GM19043 (cell line): ENCODE measurements at regions not wholly inside any gene's neighbourhood (a gene's known extent, or its start where the extent isn't known, plus 50 kb on each side); places are given as distances from the start of the nearest gene placed in this dataset.

Experiments
- ATAC-seq: cut with Tn5 transposase; IDR thresholded peaks from one replicate; pipeline ENCODE4 v1.9.1; 2021; ENCODE audit warnings: low read depth; ENCODE audit not compliant: unreplicated experiment

DNA sequence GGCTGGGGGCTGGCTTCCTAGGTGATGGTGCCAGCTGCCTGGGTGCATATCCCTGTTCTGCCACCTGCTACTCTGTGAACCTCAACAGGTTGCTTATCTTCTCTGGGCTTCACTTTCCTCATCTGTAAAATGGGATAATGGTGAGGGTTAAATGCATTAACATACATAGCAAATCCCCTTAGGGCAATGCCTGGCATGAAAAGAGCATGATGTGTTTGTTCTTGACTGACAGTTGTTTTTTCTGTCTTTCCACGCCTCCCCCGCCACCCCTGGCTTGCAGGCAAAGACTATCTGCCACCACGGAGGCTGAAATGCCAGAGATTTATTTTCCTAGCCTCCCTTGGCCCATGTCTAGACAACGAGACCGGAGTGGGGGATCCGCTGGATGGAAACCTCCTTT is 280.5 kb downstream of the NSG2 start:
- ATAC-seq, result no peak

DNA sequence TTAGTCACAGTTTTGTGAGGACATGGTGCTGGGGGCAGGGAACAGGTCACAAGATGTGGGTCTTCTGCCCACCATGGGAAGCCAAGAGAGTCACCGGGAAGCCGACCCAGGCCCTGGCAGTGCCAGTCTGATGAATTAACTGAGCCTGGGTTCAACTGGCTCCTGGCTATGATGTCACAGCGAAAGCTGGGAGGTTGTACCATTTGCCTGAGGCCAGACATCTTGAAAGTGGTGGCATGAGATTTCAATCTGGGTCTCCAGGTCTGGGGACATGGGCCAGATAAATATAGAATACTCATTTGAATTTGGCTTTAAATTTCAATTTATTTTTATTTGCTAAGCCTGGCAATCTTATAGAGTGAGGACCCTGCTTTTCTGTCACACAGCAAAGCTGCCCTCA is 280.9 kb downstream of the NSG2 start:
- ATAC-seq, result no peak

DNA sequence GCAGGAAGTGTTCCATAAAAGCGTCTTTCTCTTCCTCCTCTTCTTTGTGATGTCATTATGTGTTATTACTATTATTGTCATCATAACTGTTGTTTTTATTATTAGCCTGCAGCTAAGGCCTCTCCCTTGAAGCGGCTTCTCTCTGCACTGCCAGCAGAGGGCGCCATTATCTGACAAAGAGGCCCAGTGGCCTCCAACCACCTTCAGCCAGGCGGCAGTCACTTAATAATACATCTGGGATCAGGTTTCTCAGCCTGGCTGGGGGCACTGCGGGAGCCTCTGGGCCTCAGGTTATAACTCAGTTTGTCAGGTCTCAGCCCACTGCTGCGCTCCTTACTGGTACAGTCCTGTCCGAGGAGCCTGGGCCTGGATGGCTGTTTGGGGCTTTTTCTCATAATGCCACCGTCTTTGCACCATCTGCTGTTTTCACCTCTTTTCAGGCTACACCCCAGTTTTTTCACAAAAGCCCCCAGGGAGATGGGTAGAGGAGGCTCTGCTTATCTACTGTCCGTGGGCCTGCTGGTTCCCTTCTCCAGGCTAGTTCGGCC is 281.9 kb downstream of the NSG2 start:
- ATAC-seq, result peak; percentile 69

DNA sequence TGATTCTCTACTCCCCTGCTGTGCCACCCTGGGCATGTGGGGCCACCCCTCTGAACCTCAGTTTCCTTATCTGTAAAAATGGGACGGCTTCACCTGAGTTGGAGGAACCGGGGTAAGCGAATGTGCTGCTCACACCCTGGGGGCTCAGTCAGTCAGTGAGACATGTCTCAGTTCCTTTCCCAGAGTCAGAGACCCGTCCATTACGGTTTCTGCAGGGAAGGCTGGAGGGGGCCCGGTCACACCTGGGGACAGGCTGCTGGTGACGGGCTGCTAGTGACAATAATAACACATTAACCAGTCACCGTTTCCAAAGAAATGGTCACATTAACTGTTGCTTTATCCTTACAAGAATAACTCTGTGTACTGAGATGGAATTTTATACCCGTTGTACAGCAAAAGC is 282.4 kb downstream of the NSG2 start:
- no peak for ATAC-seq

DNA sequence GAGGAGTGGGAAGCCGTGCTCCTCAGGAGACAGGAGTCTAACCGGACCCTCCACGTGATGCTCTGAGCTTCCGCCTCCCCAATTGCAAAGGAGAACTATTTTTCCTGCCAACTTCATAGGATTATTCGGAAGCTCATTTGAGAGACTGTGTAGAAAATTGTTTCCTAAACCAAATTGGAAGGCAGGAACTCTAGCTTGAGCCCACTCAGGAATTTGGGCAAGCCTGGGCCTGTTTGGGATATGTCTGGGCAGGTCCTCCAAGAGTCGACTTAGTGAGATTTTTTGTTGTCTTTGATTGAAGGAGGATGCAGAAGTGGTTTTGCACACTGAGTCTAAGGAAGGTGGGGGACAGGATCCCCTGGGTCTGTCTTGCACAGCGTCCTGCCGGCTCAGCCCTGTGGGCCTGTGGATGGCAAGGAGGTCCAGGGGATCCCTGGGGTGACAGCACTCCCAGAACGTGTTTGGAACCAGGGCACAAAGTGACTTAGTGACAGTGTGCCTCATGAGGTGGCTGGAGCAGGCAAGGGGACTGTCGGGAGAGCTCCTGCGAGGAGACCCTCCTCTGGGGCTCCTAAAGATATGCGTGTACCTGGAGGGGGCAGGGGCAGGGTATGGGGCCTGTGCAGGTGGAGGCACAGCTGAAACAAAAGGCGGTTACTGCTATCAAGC is 283.3 kb downstream of the NSG2 start:
- ATAC-seq, result no peak

DNA sequence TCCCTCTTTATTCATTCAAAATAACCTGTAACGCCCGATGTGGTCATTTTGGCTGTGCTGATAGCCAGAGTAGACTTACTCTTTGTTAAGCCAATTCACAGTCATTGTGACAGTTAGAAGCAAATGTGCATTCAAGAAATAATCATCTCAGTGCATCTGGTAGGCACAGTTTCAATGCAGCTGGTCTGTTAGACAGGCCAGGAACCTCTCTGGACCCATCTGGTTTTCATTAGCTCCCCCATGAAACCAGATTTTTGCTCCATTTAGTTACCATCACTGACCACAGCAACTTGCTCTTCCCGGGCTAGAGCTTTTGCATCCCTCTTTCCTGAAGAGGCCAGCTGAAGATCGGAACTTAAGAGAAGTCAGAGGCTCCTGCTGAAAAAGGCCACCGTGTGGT is 284.2 kb downstream of the NSG2 start:
- no peak for ATAC-seq

DNA sequence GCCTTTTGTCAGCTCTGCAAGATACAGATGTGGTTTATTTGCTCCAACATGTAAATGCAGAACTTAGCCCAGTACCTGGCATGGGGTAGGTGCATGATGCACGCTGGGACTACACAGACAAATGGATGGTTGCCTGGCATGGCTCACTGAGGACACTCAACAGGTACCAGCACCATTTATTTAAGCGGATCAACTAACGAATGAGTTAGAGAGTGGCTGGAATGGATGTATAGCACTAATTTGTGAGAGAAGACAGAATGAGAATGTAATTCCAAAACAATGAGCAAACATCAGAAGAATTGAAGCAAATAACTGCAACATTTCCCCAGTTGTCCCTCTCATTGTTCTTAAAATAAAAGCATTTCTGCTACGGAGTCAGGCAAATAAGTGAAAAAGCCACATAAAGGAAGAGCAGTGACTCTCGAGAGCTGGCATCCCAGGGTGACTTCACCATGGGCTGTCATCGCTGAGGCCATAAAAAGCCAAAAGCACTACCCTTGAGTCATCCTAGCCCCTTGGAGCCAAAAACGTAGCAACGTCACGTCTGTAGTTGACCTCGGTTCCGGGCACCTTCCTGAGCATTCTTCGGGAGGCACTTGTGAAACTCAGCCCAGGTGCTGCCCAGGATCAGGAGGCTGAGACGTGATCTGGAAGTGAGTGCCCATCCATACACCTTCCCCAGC is 290.3 kb downstream of the NSG2 start:
- ATAC-seq, result no peak

DNA sequence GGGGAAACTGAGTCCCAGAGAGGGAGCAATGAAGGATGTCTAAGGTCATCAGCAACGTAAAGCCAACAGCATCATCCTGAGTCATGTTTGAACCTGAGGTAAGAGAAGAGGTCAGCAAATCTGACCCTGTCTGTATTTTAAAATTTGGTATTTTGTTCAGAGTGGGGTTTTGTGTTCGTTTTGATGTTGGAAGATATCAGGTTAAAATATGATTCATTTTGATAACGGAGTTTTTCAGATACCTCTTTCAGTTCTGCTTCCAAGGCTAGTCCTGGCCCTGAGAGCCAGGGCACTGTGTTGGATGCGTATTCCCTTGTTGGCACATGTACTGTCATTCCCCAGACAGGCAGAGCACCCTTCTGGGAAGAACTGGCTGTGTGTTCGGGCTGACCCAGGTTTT is 291.0 kb downstream of the NSG2 start:
- ATAC-seq, result no peak

DNA sequence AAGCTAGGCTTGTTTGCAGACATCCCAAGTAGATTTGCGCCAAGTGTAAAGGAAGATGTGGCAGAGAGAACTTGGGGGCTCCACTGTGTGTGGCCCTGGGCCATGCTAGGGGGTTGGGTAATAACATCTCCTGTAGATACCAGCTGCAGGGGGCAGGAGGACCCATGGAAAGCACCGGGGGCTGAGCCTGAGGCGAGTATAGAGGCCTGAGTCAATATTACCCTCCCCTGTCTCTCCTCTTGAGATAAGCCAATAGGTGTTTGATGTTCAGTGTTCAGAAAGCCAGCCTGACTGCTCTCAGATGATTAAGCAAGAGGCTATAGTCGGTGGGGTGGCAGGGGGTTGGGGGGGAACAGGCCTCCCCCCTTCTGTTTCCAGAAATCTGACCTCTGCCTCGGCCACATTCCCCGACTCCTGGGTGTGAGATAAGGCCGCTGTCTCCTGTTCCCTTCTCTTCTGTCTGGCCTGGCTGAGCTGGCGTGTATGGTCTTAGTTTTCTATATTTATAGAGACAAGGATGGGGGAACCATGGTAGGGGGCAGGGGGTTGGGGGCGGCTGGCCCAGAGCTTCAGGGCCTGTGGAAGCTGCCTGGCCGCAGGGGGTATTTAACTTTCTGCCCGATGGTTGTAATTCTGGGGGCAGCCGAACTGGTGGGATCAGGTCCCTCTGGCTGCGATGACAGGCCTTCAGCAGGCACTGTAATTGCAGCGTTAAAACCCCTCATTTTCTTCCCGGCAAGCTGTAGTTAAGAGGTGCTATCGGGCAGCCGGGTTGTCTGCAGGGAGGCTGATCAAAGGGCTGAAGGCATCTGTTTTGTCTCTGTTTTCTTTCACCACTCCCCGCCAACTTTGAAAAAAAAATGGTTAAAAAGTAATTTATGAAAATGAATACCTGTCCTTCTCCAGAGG is 292.0 kb downstream of the NSG2 start:
- ATAC-seq, result no peak

DNA sequence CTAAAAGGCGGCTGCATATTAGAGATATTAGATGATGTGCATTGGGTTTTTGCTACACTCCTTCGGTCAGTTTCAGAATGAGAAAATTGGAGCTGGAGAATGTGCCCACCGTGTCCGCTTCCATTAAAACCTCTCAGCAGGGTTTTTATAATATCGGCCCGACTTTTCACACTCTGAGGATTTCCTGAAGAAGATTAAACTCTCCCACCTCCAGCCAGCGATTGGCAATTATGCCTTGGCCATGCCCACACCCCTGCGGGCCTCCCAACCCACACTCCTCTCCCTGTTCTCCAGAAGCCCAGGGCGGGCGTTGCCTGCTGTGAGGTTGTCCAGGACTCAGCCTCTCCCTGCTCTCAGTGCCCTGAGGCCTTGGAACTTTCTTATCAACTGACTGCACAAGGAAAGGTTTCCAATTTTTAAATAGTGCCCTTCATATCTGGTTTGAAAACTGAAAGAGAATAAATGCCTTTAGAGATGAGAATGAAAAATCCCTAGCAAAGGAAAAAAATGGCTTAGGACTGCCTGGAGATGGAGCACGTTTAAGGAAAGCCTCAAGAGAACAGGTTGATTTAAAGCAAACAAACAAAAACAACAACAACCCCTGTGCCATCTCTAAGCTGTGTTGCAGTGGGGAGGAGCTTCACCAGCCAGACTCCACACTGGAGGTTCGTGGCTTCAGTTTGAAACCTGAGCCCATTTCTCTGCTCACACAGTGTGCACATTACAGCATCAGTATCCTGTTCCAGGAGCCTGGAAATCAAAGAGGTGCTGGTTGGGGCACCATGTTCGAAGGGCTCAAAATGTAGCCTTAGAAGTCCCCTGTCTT is 292.9 kb downstream of the NSG2 start:
- ATAC-seq, result no peak

DNA sequence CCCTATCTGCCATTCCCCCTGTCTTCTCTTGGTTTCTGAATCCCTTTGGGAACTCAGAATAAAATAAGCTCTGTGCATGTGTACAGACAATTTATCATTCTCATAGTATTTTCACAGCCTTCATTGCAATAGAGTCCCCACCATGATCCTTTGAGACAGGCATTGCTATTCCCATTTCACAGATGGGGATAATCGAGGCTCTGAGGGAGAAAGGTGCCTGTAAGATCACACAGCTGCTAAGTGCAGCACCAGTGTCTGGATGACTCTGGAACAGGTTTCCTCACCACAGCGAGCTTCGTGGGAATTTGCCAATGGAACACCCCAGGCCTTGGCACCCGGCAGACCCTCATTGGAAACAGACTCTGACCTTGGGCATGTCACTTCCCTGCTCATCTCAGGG is 293.6 kb downstream of the NSG2 start:
- no peak for ATAC-seq

DNA sequence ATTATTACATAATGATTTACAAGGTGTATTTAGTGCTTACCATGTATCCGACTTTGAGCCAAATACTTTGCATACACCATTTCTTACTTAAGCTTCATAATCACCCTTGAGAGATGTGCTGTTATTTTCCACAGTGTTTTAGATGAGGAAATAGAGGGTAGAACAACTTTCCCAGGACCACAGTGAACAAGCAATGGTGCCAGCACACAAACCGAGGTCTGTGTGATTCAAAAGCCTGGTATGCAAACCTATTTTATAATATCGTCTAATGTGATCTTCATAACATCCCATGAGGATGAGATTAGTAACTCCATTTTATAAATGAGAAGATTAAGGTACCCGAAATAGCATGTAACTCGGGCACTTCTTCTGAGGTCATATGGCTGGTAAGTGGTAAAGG is 294.7 kb downstream of the NSG2 start:
- no peak for ATAC-seq

DNA sequence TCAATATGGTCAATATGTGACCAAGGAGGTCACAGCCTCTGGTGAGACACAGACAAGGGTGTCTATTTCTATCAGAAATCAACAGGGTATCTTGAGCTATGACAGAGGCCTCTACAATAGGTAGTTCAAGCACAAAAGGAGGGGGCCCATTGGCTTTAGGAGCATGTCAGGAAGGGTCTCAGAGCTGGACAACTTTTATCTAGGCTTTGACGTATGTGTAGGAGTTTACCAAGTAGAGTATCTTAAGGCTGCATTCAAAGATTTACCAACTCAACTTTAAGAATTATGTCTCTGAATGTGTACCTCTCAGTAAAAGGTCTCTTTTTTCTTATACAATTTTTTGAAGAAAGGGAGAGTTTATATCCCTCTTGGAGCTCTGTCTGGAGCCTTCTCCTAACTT is 297.2 kb downstream of the NSG2 start:
- no peak for ATAC-seq

DNA sequence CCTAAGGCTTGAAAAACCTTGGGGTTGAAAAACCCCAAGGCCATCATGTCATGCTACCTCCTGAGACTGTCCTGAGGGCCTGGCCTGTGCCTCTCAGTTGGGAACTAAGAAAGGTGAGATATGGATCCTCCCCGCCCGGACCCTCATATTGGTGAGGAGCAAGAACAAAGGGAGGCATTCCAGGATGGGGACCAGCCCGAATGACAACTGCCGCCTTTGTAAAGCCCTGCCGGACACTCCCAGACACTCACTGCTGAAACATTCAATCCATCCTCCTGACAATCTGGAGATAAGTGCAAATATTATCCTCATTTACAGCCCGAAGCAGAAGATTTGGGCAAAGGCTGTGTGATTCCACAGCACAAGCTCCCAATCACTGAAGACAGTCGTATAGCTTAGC is 298.3 kb downstream of the NSG2 start:
- ATAC-seq, result no peak

DNA sequence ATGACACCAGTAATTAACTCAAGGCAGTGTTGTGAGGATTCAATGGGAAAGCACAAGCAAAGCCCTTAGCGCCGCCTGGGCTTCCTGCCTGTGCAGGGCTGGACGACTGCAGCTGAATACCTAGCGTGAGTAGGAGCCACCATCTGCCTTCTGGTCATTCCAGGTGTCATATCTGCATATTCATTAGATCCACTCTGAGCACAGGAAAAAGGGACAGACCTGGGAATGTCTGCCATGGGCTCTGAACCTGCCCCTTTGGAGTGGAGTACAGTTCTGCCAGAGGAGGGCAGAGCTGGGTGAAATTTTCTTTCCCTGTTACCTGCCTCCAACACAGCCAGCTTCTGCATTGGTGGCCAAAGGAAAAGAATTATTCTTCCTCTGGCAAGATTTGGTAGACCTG is 298.8 kb downstream of the NSG2 start:
- ATAC-seq, result no peak

DNA sequence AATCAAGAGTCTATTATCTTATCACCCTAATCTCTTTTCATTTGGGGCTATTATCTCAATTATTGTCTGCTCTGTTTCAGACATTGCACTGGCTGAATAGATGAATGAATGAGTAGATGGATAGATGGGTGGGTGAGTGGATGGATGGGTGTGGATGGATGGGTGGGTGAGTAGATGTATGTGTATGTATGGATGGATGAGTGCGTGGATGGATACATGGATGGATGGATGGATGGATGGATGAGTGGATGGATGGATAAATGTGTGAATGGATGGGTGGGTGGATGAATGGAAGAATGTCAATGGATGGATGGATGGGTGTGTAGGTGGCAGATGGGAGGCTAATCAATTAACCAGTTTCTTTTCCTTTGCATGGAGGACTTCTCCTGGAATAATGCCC is 301.7 kb downstream of the NSG2 start:
- no peak for ATAC-seq

DNA sequence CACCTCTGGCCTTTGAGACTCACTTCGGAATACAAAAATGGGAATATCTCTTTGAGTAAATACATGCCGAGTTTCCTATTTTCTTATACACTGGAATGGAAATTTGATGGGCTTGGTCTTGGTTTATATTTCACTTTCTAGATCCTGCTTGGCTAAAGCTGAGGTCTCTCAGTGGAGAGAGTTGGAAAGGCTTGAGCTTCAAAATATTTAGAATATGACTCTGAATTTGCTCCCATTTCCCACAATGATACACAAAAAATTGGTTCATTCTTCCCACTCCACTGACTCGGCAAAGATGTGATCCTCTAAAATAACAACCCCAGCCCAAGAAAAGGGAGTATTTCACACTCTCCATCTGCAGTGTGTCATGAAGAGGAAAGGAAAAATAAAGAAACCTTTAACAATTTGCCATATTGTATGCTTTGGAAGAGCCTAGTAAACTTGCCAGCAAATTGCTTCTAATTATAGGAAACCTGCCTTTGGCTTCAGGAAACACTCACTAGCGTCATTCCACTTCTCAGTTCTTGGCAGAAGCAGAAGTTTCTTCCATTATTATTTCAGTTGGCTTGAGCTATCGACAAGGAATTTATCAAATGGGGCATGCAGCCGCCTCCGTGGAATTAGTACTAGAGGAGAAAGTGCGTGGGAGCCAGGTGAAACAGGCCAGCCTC is 302.9 kb downstream of the NSG2 start:
- no peak for ATAC-seq

DNA sequence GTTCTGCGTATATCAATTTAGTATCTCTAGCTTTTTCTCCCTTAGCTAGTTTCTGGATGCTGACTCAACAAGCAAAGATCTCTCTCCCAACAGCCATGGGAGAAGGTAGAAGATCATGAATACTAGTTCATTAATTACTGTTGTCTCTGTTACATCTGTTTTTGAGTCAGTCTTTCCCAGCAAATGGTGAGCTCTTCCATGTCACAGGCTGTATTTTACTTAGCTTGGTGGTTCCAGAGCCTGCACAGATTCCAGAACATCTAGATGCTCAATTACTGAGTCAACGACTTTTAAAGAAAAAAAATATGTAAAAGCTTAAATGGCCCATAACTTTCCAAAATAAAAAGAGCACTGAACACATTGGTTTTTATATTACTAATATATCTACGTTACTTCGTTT is 307.2 kb downstream of the NSG2 start:
- no peak for ATAC-seq

DNA sequence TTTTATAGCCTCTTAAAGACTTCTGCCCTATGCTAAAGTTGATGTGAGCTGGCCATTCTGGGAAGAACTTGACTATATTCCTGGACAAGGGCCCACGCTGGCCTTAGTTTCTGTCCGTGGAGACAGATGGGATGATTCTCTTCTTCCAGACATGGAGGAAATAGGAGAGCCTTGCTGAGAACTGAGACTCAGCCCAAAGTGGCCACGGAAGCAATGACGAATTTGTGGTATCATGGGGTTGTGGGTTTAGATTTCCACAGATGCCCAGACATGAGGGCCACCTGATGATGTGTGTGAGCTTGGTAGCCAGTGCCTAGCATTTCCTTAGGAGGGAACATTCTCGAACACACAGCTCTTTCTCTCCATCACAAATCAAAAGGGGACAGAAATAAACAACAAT is 309.1 kb downstream of the NSG2 start:
- no peak for ATAC-seq

DNA sequence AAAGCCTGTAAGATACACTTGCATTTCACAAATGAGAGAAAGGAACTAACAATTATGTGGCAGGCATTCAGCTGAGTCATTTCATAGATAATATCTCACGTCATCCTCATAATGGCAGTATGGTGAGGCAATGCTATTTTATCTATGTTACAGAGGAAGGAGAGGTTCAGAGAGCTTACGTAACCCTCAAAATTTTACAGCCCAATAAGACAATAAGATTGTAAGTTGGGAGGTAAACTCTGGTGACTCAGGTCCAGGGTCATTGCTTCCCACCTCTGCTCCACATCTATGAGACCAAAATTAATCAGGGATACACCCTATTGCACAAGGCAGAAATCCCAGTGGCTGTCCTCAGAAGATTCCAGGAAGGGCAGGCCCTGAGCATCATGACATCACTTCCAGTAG is 309.7 kb downstream of the NSG2 start:
- ATAC-seq, result no peak
